ENCODE measurements at regions not wholly inside any gene's neighbourhood (a gene's known extent, or its start where the extent isn't known, plus 50 kb on each side); places are given as distances from the start of the nearest gene placed in this dataset.

- no TSS peak for BruUV-seq (replicated peaks)
- peak overlapping the region; percentile 67; the same call in 1 of the 2 replicates for H2AFZ ChIP-seq
These were observed 1037.3 kb upstream of the ACO1 start for GRCh38 chr9:31347082-31347617.

GRCh38 chr9:31355159-31355882 is 1029.1 kb upstream of the ACO1 start:
- H3K79me2 ChIP-seq (ENCODE audit: low read depth) = no peaks in the 10 kb centered on the region
- TF ChIP-seq EZH2 (IDR thresholded peaks at IDR 0.05; ENCODE audit: low read depth) (no peak), CTCF (conservative IDR thresholded peaks at IDR 0.05) (no peak)
- POLR2A ChIA-PET (ENCODE audit: unreplicated experiment) = no interaction called here
- H3K9me2 ChIP-seq (ENCODE audit: insufficient read depth) = no peaks in the 10 kb centered on the region
- CTCF ChIA-PET = no interaction called here
- H3K4me2 ChIP-seq = no peak overlapping the region
- H4K20me1 ChIP-seq (ENCODE audit: insufficient read depth) = no peaks in the 10 kb centered on the region
- H2AFZ ChIP-seq = no peak overlapping the region
- intact Hi-C loops (cut with micrococcal nuclease; ENCODE audit: unreplicated experiment) = no loop called here
- BruUV-seq (replicated peaks) = no TSS peak
- H3K4me3 ChIP-seq = no peak overlapping the region
- no peaks in the 10 kb centered on the region for H3K36me3 ChIP-seq (ENCODE audit: low read depth)
- no peaks in the 10 kb centered on the region for H3K4me1 ChIP-seq (replicated peaks; ENCODE audit: insufficient read depth)
- H3K27me3 ChIP-seq (ENCODE audit: insufficient read depth, low read depth) = no peaks in the 10 kb centered on the region
- DNase-seq = no peak
- H3K27ac ChIP-seq = no peak overlapping the region
- no peaks in the 10 kb centered on the region for H3K9me3 ChIP-seq (ENCODE audit: insufficient read depth, low read depth)
- no peaks in the 10 kb centered on the region for H3F3A ChIP-seq (ENCODE audit: insufficient read depth, low read depth)

More at GRCh38 chr9:31347082-31347617, 1037.3 kb upstream of the ACO1 start:
- H3K36me3 ChIP-seq (ENCODE audit: low read depth) = no peaks in the 10 kb centered on the region
- no peaks in the 10 kb centered on the region for H4K20me1 ChIP-seq (ENCODE audit: insufficient read depth)
- no peaks in the 10 kb centered on the region for H3K9me2 ChIP-seq (ENCODE audit: insufficient read depth)
- intact Hi-C loops (cut with micrococcal nuclease; ENCODE audit: unreplicated experiment) = no loop called here
- no peak overlapping the region for H3K27ac ChIP-seq
- no peak for DNase-seq
- CTCF ChIA-PET = no interaction called here
- no peak overlapping the region for H3K4me3 ChIP-seq
- H3K4me1 ChIP-seq (replicated peaks; ENCODE audit: insufficient read depth) = no peaks in the 10 kb centered on the region
- TF ChIP-seq EZH2 (IDR thresholded peaks at IDR 0.05; ENCODE audit: low read depth) (no peak), CTCF (conservative IDR thresholded peaks at IDR 0.05) (no peak)
- H3K4me2 ChIP-seq = peak overlapping the region; percentile 44
- H3K9me3 ChIP-seq (ENCODE audit: insufficient read depth, low read depth) = peaks cover 4% of the 10 kb centered on the region; the same call in 1 of the 2 replicates
- H3F3A ChIP-seq (ENCODE audit: insufficient read depth, low read depth) = no peaks in the 10 kb centered on the region
- no peaks in the 10 kb centered on the region for H3K79me2 ChIP-seq (ENCODE audit: low read depth)
- POLR2A ChIA-PET (ENCODE audit: unreplicated experiment) = no interaction called here
- H3K27me3 ChIP-seq (ENCODE audit: insufficient read depth, low read depth) = no peaks in the 10 kb centered on the region

- Histone ChIP-seq H3K79me2 (ENCODE audit: low read depth) (no peaks in the 10 kb centered on the region), H3K27ac (no peak overlapping the region), H3K27me3 (ENCODE audit: insufficient read depth, low read depth) (no peaks in the 10 kb centered on the region), H3K9me2 (ENCODE audit: insufficient read depth) (no peaks in the 10 kb centered on the region), H2AFZ (no peak overlapping the region), H4K20me1 (ENCODE audit: insufficient read depth) (no peaks in the 10 kb centered on the region), H3K4me2 (no peak overlapping the region), H3K4me1 (replicated peaks; ENCODE audit: insufficient read depth) (no peaks in the 10 kb centered on the region), H3K9me3 (ENCODE audit: insufficient read depth, low read depth) (no peaks in the 10 kb centered on the region), H3K4me3 (no peak overlapping the region), H3F3A (ENCODE audit: insufficient read depth, low read depth) (no peaks in the 10 kb centered on the region), H3K36me3 (ENCODE audit: low read depth) (no peaks in the 10 kb centered on the region)
- intact Hi-C loops (cut with micrococcal nuclease; ENCODE audit: unreplicated experiment) = no loop called here
- no TSS peak for BruUV-seq (replicated peaks)
- CTCF ChIA-PET = no interaction called here
- DNase-seq = no peak
- POLR2A ChIA-PET (ENCODE audit: unreplicated experiment) = no interaction called here
- no peak for TF ChIP-seq EZH2 (IDR thresholded peaks at IDR 0.05; ENCODE audit: low read depth)
These were observed 1028.5 kb upstream of the ACO1 start for GRCh38 chr9:31355965-31356364.

Data from PC-9 (cell line).